ENCODE measurements at regions not wholly inside any gene's neighbourhood (a gene's known extent, or its start where the extent isn't known, plus 50 kb on each side); places are given as distances from the start of the nearest gene placed in this dataset.
A peak's percentile ranks its signal among the peaks of the same experiment; 100 is the strongest.

DNA sequence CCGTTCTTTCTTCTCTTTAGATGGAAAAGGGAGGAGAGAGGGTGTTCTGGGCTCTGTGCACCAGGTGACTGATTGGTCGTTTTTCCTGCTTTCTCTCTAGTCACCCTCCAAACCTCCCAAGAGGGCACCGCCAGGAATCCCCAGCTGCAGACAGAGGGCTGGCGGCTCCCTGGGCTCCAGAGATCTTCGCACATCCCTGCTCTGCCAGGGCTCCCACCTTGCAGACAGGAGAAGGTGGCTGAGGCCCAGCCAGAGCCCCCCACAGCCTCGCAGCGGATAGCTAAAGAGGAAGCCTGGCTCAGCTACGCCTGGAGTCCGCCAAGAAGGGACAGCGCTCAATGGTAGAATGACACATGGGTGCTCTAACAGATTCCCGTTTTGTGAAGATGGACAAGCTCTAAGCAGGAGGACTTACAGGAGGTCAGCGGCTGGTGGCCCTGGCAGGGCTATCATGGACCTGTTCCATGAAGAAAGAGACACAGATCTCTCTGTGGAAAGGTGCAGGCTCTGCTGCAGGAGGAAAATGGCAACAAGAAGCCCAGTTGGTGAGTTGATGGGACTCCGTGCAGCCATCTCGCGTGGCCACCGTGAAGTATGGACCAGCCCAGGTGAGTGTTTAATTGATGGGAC lies 976.9 kb downstream of the BRD1 start:
- no peak for DNase-seq

DNA sequence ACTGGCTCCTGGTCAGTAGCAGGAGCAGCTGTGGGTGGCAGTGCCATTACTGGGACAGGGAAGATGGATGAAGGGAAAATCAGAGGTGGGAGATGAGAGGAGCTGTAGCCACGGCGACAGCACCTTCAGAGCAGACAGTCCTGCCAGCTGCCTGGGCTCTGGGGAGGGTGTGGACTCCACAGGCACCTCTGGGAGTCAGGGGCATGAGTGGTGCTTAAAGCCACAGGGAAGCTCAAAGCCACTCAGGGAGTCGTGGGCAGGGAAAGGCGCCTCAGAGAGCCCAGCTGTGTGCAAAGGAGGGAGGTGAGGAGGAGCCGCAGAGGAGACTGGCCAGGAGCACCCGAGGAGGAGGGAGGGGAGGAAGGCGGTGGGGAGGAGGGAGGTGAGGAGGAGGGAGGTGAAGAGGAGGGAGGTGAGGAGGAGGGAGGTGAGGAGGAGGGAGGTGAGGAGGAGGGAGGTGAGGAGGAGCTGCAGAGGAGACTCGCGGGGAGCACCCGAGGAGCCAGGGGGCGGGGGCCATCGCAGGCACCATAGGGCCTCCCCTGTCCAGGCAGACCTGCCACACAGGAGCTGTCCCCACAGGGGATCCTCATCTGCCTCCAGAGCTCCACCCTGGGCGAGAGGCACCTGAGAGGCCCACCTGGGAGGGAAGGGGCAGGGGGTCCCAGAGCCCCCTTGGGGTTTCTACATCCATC lies 977.6 kb downstream of the BRD1 start:
- no peak for DNase-seq

GRCh38 chr22:48849219-48849912 lies 978.3 kb downstream of the BRD1 start:
- no peak for DNase-seq

DNA sequence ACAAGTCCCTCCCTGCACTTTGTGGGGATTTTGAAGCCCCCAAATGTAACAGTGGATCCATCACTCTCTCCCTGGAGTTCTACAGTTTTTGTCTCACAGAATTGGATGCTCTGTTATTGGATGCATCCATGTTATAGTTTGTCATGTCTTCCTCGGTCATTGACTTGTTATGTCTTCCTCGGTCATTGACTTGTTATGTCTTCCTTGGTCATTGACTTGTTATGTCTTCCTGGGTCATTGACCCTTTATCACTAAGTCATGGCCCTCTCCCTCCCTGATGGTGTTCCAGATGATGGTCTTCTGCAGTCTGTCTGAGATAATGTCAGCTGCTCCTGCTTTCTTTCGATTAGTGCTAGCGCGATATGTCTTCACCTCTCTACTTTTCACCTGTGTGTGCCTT lies 981.5 kb downstream of the BRD1 start:
- DNase-seq: no peak

DNA sequence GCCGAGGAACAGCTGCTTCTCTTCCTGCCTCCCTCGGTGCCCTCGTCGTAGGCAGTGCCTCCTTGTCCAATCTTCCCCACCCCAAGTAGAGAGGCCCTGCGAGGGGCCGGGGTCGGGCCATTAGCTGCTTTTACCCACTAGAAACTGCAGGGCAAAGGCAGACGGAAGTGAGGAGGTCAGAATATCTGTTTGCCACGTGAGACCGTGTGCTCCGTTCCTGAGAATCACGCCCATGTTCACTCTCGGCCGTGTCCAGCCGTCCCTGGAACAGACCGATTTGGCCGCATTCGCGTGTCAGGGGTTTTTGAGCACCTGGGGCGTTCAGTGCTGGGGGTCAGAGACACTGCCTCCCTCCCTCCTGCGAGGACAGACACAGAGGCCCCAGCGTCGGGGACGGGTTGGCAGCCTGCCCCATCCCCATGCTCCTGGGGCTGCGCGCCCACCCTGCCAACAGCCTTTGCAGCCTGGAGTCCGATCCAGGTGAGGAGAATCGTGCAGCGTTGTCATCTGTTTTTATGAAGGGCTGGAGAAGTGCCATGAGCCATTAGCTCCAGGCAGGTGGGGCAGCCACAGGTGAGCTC lies 982.2 kb downstream of the BRD1 start:
- no peak for DNase-seq

GRCh38 chr22:48844056-48844675 lies 983.5 kb downstream of the BRD1 start:
- DNase-seq: no peak

DNA sequence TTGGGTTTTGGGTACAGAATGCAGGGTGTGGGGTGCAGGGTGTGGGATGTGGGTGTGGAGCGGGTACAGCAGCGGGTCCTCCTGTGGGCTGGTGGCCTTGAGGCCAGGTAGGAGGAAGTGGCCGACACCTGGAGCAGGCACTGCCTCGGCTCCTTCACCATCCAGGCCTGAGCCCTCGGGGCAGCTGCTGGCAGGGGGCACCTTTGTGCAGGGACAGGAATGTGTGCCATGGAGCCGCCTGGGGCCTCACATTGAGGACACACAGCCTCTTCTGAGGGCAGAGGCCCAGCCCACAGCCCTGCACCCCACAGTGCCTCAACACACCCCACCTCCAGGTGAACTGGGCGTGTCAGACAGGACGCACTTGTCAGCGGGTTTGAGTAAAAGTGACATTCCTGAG lies 984.0 kb downstream of the BRD1 start:
- no peak for DNase-seq

DNA sequence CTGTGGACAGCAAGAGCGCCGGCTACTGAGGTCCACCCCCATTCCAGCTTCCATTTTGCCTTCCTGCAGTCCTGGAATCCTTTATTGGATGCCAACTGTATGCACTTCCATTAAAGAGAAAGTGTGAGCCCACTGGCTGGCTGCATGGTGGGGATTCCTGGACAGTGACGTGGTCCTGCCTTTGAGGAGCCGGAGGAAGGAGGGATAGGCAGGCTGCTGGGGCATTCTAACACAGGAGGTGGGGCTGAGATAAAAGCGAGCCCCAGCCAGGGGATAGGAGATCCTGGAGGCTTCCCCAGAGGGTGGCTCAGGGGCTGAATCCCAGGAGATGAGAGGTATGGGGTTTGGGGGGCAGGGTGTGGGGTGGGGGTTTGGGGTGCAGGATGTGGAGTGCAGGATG lies 984.7 kb downstream of the BRD1 start:
- no peak for DNase-seq

GRCh38 chr22:48842583-48842945 lies 985.1 kb downstream of the BRD1 start:
- DNase-seq: no peak

DNA sequence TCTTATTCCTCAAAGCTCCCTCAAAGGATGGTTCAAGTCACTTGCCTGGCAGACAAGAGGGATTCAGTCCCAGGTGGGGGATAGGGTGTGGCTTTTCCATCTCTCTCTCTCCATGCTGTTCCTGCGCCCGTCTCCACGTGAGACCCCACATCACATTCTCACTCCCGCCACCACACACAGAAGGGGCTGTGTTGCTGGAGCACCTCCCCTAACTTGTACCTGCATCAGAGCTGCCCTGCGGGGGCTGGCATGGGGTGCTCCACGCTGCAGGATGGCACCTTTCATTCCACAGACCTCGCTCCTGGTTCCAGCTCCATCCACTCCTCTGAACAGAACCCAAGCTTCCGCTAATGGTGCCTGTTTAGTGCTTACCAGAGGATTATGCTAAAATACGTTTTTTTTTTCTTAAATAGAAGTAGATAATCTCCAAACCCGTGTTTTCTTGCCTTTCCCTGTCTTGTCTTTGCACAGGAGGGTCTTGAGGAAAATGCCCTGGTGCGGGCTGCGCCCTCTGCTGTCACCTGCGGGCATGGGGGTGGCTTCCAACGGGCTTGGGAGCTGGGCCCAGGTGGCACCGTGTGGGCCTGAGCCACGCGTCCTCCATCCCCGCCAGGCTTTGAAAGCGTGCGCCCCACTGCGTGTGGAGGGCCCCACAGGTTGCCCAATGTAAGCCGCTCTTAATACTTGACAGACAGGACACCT lies 985.6 kb downstream of the BRD1 start:
- no peak for DNase-seq

DNA sequence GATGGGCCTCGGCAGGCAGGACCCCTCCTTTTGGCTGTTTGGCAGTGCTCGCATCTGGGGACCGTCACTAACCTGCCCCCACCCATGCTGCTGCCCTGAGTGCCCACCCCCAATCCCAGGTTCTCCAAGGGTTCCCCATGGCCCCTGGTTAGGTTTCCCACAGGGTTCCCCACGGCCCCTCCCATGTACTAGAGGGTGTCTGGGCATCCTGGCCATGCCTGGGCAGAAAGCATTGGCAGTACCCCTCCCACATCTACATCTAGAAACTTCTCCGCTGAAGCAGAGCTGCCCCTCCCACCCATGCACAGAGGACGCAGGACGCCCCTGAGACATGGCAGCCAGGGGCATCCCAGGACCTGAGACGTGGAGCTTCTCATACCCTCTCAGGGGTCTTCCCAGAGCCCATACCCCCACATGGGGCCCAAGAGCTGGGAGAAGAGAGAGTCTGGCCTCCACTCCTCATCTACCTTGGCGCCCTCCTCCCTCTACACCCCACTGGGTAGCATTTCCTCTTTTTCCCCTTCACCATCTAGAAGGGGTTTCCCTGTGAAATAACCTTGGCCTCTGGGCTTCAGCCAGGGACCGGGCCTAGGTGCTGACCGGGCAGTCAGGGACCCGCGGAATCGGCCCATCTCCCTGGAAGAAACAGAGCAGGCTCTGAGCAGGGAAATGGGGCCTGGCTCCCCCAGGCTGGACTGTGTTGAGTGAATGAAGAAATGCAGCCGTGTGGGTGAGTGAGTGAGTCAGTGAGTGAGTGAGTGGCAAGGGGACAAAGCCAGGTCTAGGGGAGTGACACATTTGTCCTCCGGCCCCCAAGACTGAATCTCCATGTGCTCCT lies 987.3 kb downstream of the BRD1 start:
- no peak for DNase-seq

GRCh38 chr22:48838846-48839730 lies 988.6 kb downstream of the BRD1 start:
- no peak for DNase-seq

DNA sequence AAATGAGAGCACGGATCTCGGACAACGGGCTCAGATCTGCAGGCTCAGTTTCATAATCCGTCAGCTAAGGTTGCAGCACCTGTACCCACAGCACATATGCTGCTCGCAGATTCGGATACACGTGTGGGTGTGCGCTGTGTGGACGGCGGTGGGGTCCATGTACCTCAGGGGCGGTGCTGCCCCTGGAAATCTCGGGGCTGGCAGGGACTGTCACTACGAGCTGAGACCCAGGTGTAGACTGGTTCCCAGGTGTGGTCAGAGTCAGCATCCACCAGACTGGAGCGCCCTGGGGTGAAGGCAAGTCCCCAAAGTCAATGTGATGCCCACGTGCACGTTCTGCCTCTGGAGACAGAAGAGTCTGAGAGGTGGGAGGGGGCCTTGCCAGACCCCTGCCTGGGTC lies 989.3 kb downstream of the BRD1 start:
- no peak for DNase-seq

- no peak for DNase-seq
Measured at GRCh38 chr22:48837341-48837935, 990.2 kb downstream of the BRD1 start.

DNA sequence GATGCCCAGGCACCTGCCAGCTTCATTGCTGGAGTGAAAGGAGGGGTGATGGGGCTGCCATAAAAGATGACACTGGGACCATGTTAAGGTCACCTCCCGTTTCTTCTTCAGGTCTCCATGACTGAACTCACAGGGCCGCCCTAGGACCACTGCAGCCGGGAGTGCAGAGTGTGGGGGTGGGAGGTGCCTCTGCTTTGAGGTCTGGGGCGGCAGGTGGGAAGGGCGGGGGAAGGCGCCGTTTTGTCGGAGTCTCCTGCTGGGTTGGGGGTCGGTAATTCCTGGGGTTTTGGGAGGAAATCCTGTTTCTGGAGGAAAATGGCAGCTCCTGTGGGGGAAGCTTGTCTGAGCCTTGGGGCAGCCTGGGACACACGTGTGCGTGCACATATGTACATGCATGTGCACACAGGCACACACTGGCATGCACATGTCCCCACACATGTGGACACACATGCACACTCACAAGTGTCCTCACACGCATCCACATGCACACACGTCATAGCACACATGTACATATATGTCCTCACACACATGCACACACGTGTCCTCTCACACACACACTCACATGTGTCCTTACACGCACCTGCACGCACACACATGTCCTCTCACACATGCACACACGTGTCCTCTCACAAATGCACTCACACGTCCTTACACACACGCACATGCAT lies 990.9 kb downstream of the BRD1 start:
- no peak for DNase-seq

GRCh38 chr22:48835857-48836672 lies 991.6 kb downstream of the BRD1 start:
- no peak for DNase-seq

DNA sequence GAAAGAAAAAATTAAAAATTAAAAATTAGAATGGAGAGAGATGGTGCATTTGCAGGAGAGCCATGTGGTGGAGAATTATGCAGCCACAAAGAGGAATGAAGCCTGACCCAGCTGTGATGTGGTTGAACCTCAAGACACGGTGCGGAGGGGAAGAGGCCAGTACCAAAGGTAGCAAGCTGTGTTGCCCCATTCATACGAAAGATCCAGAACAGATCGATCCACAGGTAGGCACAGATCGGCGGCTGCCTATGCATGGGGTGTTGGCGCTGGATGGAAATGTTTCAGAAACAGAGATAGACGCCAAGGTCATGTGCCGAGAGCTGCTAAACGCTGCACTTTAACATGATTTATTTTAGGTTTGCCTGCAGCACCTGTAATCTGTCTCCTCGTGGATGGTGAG lies 992.3 kb downstream of the BRD1 start:
- no peak for DNase-seq

DNA sequence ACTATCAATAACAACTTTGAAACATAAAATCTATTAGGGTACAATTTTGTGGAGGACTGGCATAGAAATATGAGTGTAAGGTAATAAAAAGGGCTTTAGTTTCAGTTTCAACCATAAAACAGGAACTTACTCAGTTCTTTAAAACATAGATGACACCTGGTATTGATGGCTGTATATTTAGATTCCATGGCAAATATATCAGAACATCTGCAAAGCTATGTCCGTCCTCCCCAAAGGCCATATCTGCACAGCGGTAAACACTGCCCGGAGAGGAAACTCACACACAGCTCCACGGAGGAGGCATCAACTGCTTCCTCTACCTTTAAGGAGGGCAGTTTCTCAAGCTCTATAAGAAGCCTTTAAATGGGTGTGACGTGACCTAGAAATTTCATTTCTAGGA lies 993.3 kb downstream of the BRD1 start:
- no peak for DNase-seq

GRCh38 chr22:48832592-48832991 lies 995.1 kb downstream of the BRD1 start:
- peak in 1 of 2 donors; percentile 1 for DNase-seq

Data from inflammatory macrophage treated with lipopolysaccharide for 1 hour (primary cell).